NCI-H1930 (cell line): ENCODE measurements at regions not wholly inside any gene's neighbourhood (a gene's known extent, or its start where the extent isn't known, plus 50 kb on each side); places are given as distances from the start of the nearest gene placed in this dataset.

Source experiments
- DNase-seq, 2 experiments: peaks; one replicate each; lab custom pipeline; 2025; lab: John Stamatoyannopoulos, UW

GRCh38 chr15:98144388-98144787 is 183.9 kb downstream of the ARRDC4 start:
- DNase-seq = no peak

- DNase-seq = no peak
Measured at GRCh38 chr15:98146031-98146820, 185.7 kb downstream of the ARRDC4 start.

GRCh38 chr15:98147415-98147814 is 186.9 kb downstream of the ARRDC4 start:
- no peak for DNase-seq

- no peak for DNase-seq
Measured at GRCh38 chr15:98150084-98150483, 189.6 kb downstream of the ARRDC4 start.

GRCh38 chr15:98150536-98150935 is 190.0 kb downstream of the ARRDC4 start:
- no peak for DNase-seq

- no peak for DNase-seq
Measured at GRCh38 chr15:98151096-98151495, 190.6 kb downstream of the ARRDC4 start.

GRCh38 chr15:98152156-98152555 is 191.7 kb downstream of the ARRDC4 start:
- no peak for DNase-seq

- no peak for DNase-seq
Measured at GRCh38 chr15:98154863-98155262, 194.4 kb downstream of the ARRDC4 start.

- no peak for DNase-seq
Measured at GRCh38 chr15:98155356-98155755, 194.9 kb downstream of the ARRDC4 start.

GRCh38 chr15:98160236-98160635 is 199.7 kb downstream of the ARRDC4 start:
- DNase-seq = no peak

- DNase-seq = no peak
Measured at GRCh38 chr15:98163319-98164045, 203.0 kb downstream of the ARRDC4 start.

- no peak for DNase-seq
Measured at GRCh38 chr15:98164571-98164970, 204.1 kb downstream of the ARRDC4 start.

- DNase-seq = no peak
Measured at GRCh38 chr15:98164986-98165385, 204.5 kb downstream of the ARRDC4 start.

- no peak for DNase-seq
Measured at GRCh38 chr15:98167722-98168268, 207.3 kb downstream of the ARRDC4 start.

- no peak for DNase-seq
Measured at GRCh38 chr15:98169551-98169950, 209.0 kb downstream of the ARRDC4 start.

- DNase-seq = no peak
Measured at GRCh38 chr15:98174286-98174685, 213.8 kb downstream of the ARRDC4 start.

GRCh38 chr15:98174841-98175240 is 214.3 kb downstream of the ARRDC4 start:
- DNase-seq = no peak

GRCh38 chr15:98177966-98178592 is 217.6 kb downstream of the ARRDC4 start:
- DNase-seq = peak in 1 of 2 experiments; percentile 38

GRCh38 chr15:98178861-98179260 is 218.4 kb downstream of the ARRDC4 start:
- no peak for DNase-seq

- no peak for DNase-seq
Measured at GRCh38 chr15:98187549-98187948, 227.0 kb downstream of the ARRDC4 start.

- DNase-seq = no peak
Measured at GRCh38 chr15:98190914-98191313, 230.4 kb downstream of the ARRDC4 start.

- no peak for DNase-seq
Measured at GRCh38 chr15:98195796-98196195, 235.3 kb downstream of the ARRDC4 start.

GRCh38 chr15:98196371-98196770 is 235.9 kb downstream of the ARRDC4 start:
- no peak for DNase-seq
